Activated CD4-positive, alpha-beta T cell treated with anti-CD3 and anti-CD28 coated beads, Interleukin-2, amount 10 ng/mL, durations not matched to agents 24 days and 14 days (primary cell): ENCODE measurements at regions not wholly inside any gene's neighbourhood (a gene's known extent, or its start where the extent isn't known, plus 50 kb on each side); places are given as distances from the start of the nearest gene placed in this dataset.

Experiments used
- DNase-seq: peaks from one replicate; pipeline ENCODE4 v3.0.0; 2022
- H3K27ac Mint-ChIP-seq: one replicate; pipeline ENCODE4 v1.8.0; 2022; ENCODE audit warnings: mild to moderate bottlenecking, mixed read lengths
- H3K27me3 Mint-ChIP-seq: one replicate; pipeline ENCODE4 v1.8.0; 2022; ENCODE audit warnings: mixed read lengths
- H3K36me3 Mint-ChIP-seq: one replicate; pipeline ENCODE4 v1.8.0; 2022; ENCODE audit warnings: low read depth, mild to moderate bottlenecking, mixed read lengths
- H3K4me1 Mint-ChIP-seq: one replicate; pipeline ENCODE4 v1.8.0; 2021; ENCODE audit warnings: mixed read lengths
- H3K4me3 Mint-ChIP-seq: one replicate; pipeline ENCODE4 v1.8.0; 2022; ENCODE audit warnings: mild to moderate bottlenecking, moderate library complexity, mixed read lengths
- H3K9me3 Mint-ChIP-seq: one replicate; pipeline ENCODE4 v1.8.0; 2021; ENCODE audit warnings: mixed read lengths
- intact Hi-C: fragments of 100-400 bp; cut with micrococcal nuclease; formaldehyde crosslinking; loops from one replicate; pipeline ENCODE4 v1.15.1; 2023

GRCh38 chr2:157058161-157058560 lies 199.3 kb upstream of the GALNT5 start:
- Mint-ChIP-seq H3K27me3 (peaks cover 10% of the 10 kb centered on the region), H3K27ac (no peak overlapping the region), H3K4me3 (no peak overlapping the region), H3K4me1 (no peaks in the 10 kb centered on the region), H3K36me3 (no peaks in the 10 kb centered on the region), H3K9me3 (no peaks in the 10 kb centered on the region)
- intact Hi-C loops = loop anchor here (10.0 kb wide), 1 partner anchor 1683 kb away; no protein-coding TSS in a partner anchor
- no peak for DNase-seq

GRCh38 chr2:157059036-157059435 lies 198.5 kb upstream of the GALNT5 start:
- intact Hi-C loops = loop anchor here (10.0 kb wide), 1 partner anchor 1684 kb away; no protein-coding TSS in a partner anchor
- no peak for DNase-seq
- Mint-ChIP-seq H3K9me3 (no peaks in the 10 kb centered on the region), H3K4me1 (no peaks in the 10 kb centered on the region), H3K36me3 (no peaks in the 10 kb centered on the region), H3K27ac (no peak overlapping the region), H3K27me3 (peaks cover 8% of the 10 kb centered on the region), H3K4me3 (no peak overlapping the region)

GRCh38 chr2:157061799-157062198 lies 195.7 kb upstream of the GALNT5 start:
- intact Hi-C loops = no loop called here
- Mint-ChIP-seq H3K27ac (no peak overlapping the region), H3K27me3 (peaks cover 9% of the 10 kb centered on the region), H3K4me3 (no peak overlapping the region), H3K9me3 (no peaks in the 10 kb centered on the region), H3K4me1 (no peaks in the 10 kb centered on the region), H3K36me3 (no peaks in the 10 kb centered on the region)
- no peak for DNase-seq

- Mint-ChIP-seq H3K36me3 (no peaks in the 10 kb centered on the region), H3K27ac (no peak overlapping the region), H3K9me3 (peaks cover 4% of the 10 kb centered on the region), H3K4me3 (no peak overlapping the region), H3K27me3 (peaks cover 4% of the 10 kb centered on the region), H3K4me1 (no peaks in the 10 kb centered on the region)
- no peak for DNase-seq
- intact Hi-C loops = no loop called here
Observed at GRCh38 chr2:157067562-157067961, 189.9 kb upstream of the GALNT5 start.

- Mint-ChIP-seq H3K27ac (no peak overlapping the region), H3K27me3 (peaks cover 4% of the 10 kb centered on the region), H3K4me3 (no peak overlapping the region), H3K4me1 (no peaks in the 10 kb centered on the region), H3K9me3 (peaks cover 4% of the 10 kb centered on the region), H3K36me3 (no peaks in the 10 kb centered on the region)
- no peak for DNase-seq
- intact Hi-C loops = no loop called here
Observed at GRCh38 chr2:157068237-157068636, 189.3 kb upstream of the GALNT5 start.

GRCh38 chr2:157075924-157076323 lies 181.6 kb upstream of the GALNT5 start:
- DNase-seq = no peak
- no peak overlapping the region for H3K4me3 Mint-ChIP-seq
- intact Hi-C loops = no loop called here
- H3K27ac Mint-ChIP-seq = no peak overlapping the region
- H3K9me3 Mint-ChIP-seq = peaks cover 4% of the 10 kb centered on the region
- H3K4me1 Mint-ChIP-seq = no peaks in the 10 kb centered on the region
- no peaks in the 10 kb centered on the region for H3K36me3 Mint-ChIP-seq
- H3K27me3 Mint-ChIP-seq = peaks cover 2% of the 10 kb centered on the region

GRCh38 chr2:157076526-157077161 lies 180.9 kb upstream of the GALNT5 start:
- intact Hi-C loops = no loop called here
- DNase-seq = no peak
- Mint-ChIP-seq H3K27ac (no peak overlapping the region), H3K9me3 (peaks cover 4% of the 10 kb centered on the region), H3K4me1 (no peaks in the 10 kb centered on the region), H3K27me3 (peaks cover 2% of the 10 kb centered on the region), H3K4me3 (no peak overlapping the region), H3K36me3 (no peaks in the 10 kb centered on the region)

- intact Hi-C loops = no loop called here
- H3K27ac Mint-ChIP-seq = no peak overlapping the region
- H3K4me1 Mint-ChIP-seq = no peaks in the 10 kb centered on the region
- H3K36me3 Mint-ChIP-seq = no peaks in the 10 kb centered on the region
- H3K9me3 Mint-ChIP-seq = no peaks in the 10 kb centered on the region
- H3K27me3 Mint-ChIP-seq = peaks cover 2% of the 10 kb centered on the region
- no peak overlapping the region for H3K4me3 Mint-ChIP-seq
- no peak for DNase-seq
Observed at GRCh38 chr2:157077753-157078350, 179.7 kb upstream of the GALNT5 start.

GRCh38 chr2:157082950-157083349 lies 174.6 kb upstream of the GALNT5 start:
- no peaks in the 10 kb centered on the region for H3K9me3 Mint-ChIP-seq
- H3K27ac Mint-ChIP-seq = no peak overlapping the region
- H3K36me3 Mint-ChIP-seq = no peaks in the 10 kb centered on the region
- intact Hi-C loops = no loop called here
- no peaks in the 10 kb centered on the region for H3K27me3 Mint-ChIP-seq
- no peak for DNase-seq
- no peaks in the 10 kb centered on the region for H3K4me1 Mint-ChIP-seq
- H3K4me3 Mint-ChIP-seq = no peak overlapping the region

- intact Hi-C loops = no loop called here
- H3K27me3 Mint-ChIP-seq = no peaks in the 10 kb centered on the region
- H3K4me3 Mint-ChIP-seq = no peak overlapping the region
- no peak for DNase-seq
- no peaks in the 10 kb centered on the region for H3K36me3 Mint-ChIP-seq
- H3K27ac Mint-ChIP-seq = no peak overlapping the region
- H3K9me3 Mint-ChIP-seq = no peaks in the 10 kb centered on the region
- H3K4me1 Mint-ChIP-seq = no peaks in the 10 kb centered on the region
Observed at GRCh38 chr2:157085522-157085921, 172.0 kb upstream of the GALNT5 start.

GRCh38 chr2:157087373-157088002 lies 170.0 kb upstream of the GALNT5 start:
- Mint-ChIP-seq H3K27me3 (no peaks in the 10 kb centered on the region), H3K9me3 (no peaks in the 10 kb centered on the region), H3K27ac (no peak overlapping the region), H3K36me3 (no peaks in the 10 kb centered on the region), H3K4me1 (no peaks in the 10 kb centered on the region), H3K4me3 (no peak overlapping the region)
- intact Hi-C loops = no loop called here
- DNase-seq = no peak

GRCh38 chr2:157093666-157094065 lies 163.8 kb upstream of the GALNT5 start:
- no peak overlapping the region for H3K27ac Mint-ChIP-seq
- no peaks in the 10 kb centered on the region for H3K27me3 Mint-ChIP-seq
- H3K9me3 Mint-ChIP-seq = no peaks in the 10 kb centered on the region
- H3K4me1 Mint-ChIP-seq = no peaks in the 10 kb centered on the region
- no peak for DNase-seq
- H3K4me3 Mint-ChIP-seq = no peak overlapping the region
- no peaks in the 10 kb centered on the region for H3K36me3 Mint-ChIP-seq
- intact Hi-C loops = no loop called here

- Mint-ChIP-seq H3K36me3 (no peaks in the 10 kb centered on the region), H3K27me3 (no peaks in the 10 kb centered on the region), H3K9me3 (no peaks in the 10 kb centered on the region), H3K4me1 (peaks cover 2% of the 10 kb centered on the region), H3K4me3 (no peak overlapping the region), H3K27ac (no peak overlapping the region)
- DNase-seq = no peak
- intact Hi-C loops = no loop called here
Observed at GRCh38 chr2:157105372-157105771, 152.1 kb upstream of the GALNT5 start.

GRCh38 chr2:157106950-157107349 lies 150.6 kb upstream of the GALNT5 start:
- no peaks in the 10 kb centered on the region for H3K9me3 Mint-ChIP-seq
- no peak overlapping the region for H3K4me3 Mint-ChIP-seq
- no peak for DNase-seq
- H3K27ac Mint-ChIP-seq = no peak overlapping the region
- H3K27me3 Mint-ChIP-seq = no peaks in the 10 kb centered on the region
- H3K4me1 Mint-ChIP-seq = peaks cover 2% of the 10 kb centered on the region
- H3K36me3 Mint-ChIP-seq = no peaks in the 10 kb centered on the region
- intact Hi-C loops = no loop called here
